ENCODE measurements at regions not wholly inside any gene's neighbourhood (a gene's known extent, or its start where the extent isn't known, plus 50 kb on each side); places are given as distances from the start of the nearest gene placed in this dataset.

DNA sequence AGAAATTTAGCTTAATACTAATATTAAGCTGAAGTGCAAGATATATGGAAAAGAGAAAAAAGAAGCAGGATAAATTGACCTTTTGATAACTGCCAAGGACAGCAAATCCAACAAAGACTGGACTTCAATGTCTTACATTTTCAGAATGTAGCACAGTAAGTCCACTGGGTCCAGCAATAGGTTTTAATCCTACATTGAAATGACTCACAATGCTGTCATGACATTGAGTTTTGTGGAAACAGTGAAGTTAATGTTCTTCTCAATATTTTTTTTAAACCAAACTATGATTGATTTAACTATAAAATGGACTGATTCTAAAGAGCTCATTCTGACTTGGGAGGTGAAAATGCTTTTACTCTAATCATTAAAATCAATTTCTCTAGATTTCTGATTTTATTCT lies 166.6 kb upstream of the ZNF717 start:
- TF ChIP-seq, protein P1, sequence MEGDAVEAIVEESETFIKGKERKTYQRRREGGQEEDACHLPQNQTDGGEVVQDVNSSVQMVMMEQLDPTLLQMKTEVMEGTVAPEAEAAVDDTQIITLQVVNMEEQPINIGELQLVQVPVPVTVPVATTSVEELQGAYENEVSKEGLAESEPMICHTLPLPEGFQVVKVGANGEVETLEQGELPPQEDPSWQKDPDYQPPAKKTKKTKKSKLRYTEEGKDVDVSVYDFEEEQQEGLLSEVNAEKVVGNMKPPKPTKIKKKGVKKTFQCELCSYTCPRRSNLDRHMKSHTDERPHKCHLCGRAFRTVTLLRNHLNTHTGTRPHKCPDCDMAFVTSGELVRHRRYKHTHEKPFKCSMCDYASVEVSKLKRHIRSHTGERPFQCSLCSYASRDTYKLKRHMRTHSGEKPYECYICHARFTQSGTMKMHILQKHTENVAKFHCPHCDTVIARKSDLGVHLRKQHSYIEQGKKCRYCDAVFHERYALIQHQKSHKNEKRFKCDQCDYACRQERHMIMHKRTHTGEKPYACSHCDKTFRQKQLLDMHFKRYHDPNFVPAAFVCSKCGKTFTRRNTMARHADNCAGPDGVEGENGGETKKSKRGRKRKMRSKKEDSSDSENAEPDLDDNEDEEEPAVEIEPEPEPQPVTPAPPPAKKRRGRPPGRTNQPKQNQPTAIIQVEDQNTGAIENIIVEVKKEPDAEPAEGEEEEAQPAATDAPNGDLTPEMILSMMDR (IDR thresholded peaks at IDR 0.05): no peak
- no peak for TF ChIP-seq POLR2A (IDR thresholded peaks at IDR 0.05)
